HG03066 (cell line): ENCODE measurements at regions not wholly inside any gene's neighbourhood (a gene's known extent, or its start where the extent isn't known, plus 50 kb on each side); places are given as distances from the start of the nearest gene placed in this dataset.

Source experiments
- ATAC-seq: cut with Tn5 transposase; IDR thresholded peaks from one replicate; pipeline ENCODE4 v1.9.1; 2021; ENCODE audit warnings: low read depth; ENCODE audit not compliant: unreplicated experiment

GRCh38 chr4:135120195-135120594, 918.6 kb upstream of the PABPC4L start:
- ATAC-seq: no peak

- no peak for ATAC-seq
Measured at GRCh38 chr4:135114079-135114478, 912.5 kb upstream of the PABPC4L start.

DNA sequence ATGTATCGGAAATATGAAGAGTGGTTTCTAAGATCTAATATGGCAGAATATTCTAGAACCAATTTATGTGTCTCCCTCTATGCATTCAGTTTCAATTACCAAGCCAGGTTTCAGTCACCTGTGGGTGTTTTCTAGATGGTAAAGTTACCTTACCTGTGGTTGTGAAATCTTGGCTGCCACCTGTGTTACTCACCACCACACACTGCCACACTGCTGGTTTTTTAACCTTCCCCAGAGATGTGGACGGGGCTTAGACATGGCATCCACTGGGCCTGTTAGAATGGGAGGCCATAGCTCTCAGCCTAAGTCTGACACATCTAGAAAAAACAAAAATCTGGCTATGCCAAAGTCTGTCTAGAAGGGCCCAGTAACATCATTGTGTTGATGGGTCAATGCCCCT, 896.5 kb upstream of the PABPC4L start:
- no peak for ATAC-seq

GRCh38 chr4:135073389-135073788, 871.8 kb upstream of the PABPC4L start:
- ATAC-seq: no peak

- ATAC-seq: no peak
Measured at GRCh38 chr4:135072553-135072952, 871.0 kb upstream of the PABPC4L start.

- ATAC-seq: no peak
Measured at GRCh38 chr4:135065366-135065765, 863.8 kb upstream of the PABPC4L start.

GRCh38 chr4:135050086-135050717, 848.6 kb upstream of the PABPC4L start:
- no peak for ATAC-seq

- ATAC-seq: no peak
Measured at GRCh38 chr4:135032670-135033069, 831.1 kb upstream of the PABPC4L start.

DNA sequence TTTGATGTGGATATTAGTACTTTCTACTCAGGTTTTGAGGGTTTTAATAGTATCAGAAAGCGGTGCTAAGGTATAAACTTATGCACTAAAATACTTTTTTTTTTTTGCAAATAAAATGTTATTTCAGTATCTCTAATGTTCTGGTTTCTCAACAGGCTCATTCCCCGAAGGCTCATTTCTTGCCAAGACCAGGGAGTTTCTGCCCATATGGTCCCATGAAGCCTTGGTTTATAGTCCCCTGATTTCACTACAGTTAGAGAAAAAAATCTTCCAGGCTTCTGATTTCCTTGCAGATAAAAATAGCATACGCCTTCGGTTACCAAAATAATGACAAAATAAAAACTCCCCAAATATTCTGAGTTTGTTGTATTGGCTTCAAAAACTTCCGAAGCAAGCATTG, 814.2 kb upstream of the PABPC4L start:
- ATAC-seq: no peak

DNA sequence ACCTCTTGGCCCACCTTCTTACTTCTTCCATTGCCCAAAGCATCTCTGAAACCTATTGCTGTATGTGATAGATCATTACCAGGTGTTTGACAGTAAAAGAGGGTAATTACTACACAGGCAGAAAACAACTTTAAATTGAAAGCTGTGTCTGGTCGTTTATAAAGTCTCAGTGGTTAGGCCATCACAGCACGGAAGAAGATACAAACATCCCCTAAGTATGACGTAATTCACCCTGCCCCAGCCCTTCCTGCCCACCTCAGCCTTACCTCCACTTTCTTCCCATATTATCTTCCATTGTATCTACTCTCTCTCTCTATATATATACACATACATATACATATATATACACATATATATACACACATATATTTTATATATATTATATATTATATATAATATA, 805.8 kb upstream of the PABPC4L start:
- ATAC-seq: no peak

DNA sequence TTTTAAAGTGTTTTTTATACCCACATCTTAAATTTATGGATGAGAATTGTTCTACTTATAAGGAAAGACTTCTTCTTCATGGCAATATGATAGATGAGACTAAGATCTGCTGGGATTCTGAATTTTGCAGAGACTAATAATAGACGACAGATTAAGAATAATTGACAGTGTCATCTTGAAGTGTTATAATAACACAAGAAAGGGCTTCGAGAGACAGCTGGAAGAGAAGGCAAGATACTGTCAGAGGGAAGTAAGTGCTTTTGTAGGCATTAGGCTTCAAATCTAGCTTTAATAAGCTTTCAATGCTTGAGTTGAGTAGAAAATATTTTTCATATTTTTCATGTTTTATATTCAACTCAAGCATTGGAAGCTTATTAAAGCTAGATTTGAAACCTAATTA, 797.6 kb upstream of the PABPC4L start:
- no peak for ATAC-seq

DNA sequence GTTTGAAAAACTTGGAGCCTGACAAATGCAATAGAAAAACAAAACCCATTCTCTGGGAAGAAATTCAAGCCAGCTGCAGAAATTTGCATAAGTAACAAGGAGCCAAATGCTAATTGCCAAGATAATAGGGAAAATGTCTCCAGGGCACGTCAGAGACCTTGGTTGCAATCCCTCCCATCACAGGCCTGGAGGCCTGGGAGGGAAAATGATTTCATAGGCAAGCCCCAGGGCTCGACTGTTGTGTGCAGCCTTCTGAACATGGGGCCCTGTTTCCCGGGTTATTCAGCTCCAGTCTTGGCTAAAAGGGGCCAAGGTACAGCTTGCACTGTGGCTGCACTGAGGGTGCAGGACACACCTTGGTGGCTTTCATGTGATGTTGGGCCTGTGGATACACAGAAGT, 760.4 kb upstream of the PABPC4L start:
- ATAC-seq: no peak

DNA sequence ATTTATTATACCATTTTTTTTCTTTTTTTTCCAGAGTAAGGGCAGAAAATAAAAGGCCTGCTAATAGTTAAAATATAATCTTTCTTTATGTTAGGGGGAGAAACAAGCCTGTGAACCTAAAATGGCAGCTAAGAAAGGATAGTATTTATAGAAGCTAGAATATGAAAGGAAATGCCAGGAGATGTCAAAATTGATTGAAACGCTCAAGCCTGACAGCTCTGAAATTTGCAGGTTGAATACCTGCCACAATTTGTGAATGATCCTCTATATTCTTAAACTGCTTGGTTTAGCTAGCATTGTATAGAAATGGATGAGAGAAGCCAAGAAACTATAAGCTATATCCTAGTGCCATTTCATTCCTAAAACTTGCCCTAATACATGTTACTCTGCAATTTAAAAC, 757.3 kb upstream of the PABPC4L start:
- ATAC-seq: no peak

GRCh38 chr4:134955059-134955458, 753.5 kb upstream of the PABPC4L start:
- no peak for ATAC-seq

DNA sequence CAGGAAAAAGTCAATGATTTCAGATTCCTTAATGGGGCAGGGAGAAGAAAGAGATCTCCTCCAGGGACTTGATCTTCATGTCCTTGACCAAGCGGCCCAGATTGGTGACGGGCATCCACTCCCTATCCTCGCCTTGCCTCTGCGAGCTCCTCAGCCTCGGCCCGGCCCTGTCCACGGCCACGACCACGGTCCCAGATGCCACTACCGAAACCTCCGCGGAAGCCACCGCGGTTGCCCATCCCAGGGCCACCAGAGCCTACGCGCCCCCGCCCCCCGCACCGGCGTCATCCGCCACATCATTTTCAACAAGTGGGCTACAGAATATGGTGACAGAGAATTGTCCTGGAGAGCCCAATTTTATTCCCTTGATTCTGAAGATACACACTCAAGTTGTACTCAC, 751.2 kb upstream of the PABPC4L start:
- no peak for ATAC-seq

GRCh38 chr4:134952305-134952704, 750.7 kb upstream of the PABPC4L start:
- no peak for ATAC-seq

GRCh38 chr4:134948110-134948642, 746.6 kb upstream of the PABPC4L start:
- no peak for ATAC-seq

DNA sequence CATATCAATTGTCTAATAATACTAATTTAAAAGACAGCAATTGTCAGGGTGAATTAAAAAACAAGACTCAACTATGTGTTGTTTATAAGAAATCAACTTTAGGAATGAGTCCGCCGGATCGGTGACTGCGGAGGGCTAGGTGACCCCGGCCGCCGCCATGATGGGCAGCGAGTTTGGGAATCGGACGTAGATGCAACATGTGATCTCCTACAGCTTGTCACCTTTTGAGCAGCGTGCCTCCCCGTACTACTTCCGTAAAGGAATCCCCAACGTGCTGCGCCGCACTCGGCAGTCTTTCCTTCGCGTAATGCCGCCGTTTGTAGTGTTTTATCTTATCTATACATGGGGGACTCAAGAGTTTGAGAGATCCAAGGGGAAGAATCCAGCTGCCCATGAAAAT, 742.5 kb upstream of the PABPC4L start:
- no peak for ATAC-seq

DNA sequence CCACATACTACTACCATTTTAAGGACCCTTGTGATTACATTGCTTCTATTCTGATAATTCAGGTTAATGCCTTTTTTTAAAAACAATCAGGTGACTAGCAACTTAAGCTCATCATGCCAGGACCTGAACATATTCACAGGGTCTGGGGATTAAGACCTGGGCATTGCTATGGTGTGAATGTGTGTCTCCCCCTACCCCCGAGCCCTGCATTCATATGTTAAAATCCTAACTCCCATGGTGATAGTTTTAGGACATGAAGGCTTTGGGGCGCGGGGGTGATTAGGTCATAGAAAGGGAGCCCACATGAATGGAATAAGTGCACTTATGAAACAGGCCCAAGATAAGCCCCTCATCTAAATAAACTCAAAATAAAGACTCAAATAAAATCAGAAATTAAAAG, 734.4 kb upstream of the PABPC4L start:
- ATAC-seq: no peak

- ATAC-seq: no peak
Measured at GRCh38 chr4:134935320-134935719, 733.7 kb upstream of the PABPC4L start.

- no peak for ATAC-seq
Measured at GRCh38 chr4:134934036-134934808, 732.6 kb upstream of the PABPC4L start.

GRCh38 chr4:134915355-134915754, 713.8 kb upstream of the PABPC4L start:
- ATAC-seq: no peak
